ENCODE measurements at regions not wholly inside any gene's neighbourhood (a gene's known extent, or its start where the extent isn't known, plus 50 kb on each side); places are given as distances from the start of the nearest gene placed in this dataset.

GRCh38 chr2:188734691-188735090, 239.5 kb upstream of the COL3A1 start:
- H3K27me3 Mint-ChIP-seq = no peaks in the 10 kb centered on the region
- no peaks in the 10 kb centered on the region for H3K9me3 Mint-ChIP-seq
- intact Hi-C loops (cut with micrococcal nuclease) = no loop called here
- no peak for DNase-seq
- H3K36me3 Mint-ChIP-seq (ENCODE audit: low read depth) = no peaks in the 10 kb centered on the region
- H3K4me1 Mint-ChIP-seq = no peaks in the 10 kb centered on the region
- H3K4me3 Mint-ChIP-seq = no peak overlapping the region
- H3K27ac Mint-ChIP-seq = no peak overlapping the region

DNA sequence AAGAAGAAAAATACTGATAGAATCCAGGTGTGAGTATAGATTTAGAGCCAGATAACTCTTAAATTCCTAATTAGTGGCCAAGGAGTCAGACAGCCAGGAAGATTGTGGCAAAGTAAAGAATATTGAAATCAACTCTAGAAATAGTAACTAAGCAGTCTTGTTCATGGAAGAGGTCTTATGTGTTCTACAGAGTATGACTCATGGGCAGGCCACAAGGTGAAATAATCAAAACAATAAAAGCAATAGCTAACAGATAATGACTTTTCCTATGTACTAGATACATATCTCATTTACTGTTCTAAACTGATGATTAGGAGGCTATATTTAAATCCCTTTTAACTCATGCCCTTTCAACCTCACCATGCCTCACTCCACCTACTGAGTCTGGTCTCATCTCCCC, 227.4 kb upstream of the COL3A1 start:
- Mint-ChIP-seq H3K36me3 (ENCODE audit: low read depth) (no peaks in the 10 kb centered on the region), H3K9me3 (no peaks in the 10 kb centered on the region), H3K27ac (no peak overlapping the region), H3K27me3 (no peaks in the 10 kb centered on the region), H3K4me1 (no peaks in the 10 kb centered on the region), H3K4me3 (no peak overlapping the region)
- no peak for DNase-seq
- intact Hi-C loops (cut with micrococcal nuclease) = no loop called here

DNA sequence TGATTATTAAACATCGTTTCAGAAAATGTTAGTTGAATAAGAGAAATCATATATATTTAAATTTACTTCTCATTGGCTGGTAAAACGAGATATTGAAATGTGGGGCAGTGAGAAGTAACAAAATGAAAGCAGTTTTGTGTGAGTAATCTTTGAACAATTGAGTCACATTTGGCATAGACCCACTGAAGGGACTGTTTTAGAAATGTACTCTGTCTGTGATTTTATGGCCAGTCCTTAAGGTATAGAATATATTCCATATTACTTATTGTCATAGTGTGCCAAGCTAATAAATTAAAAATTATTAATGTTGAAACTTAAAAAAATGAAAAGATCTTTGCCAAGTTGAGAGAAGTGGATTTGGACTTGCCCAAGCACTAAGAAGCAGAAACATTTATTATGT, 222.4 kb upstream of the COL3A1 start:
- Mint-ChIP-seq H3K36me3 (ENCODE audit: low read depth) (no peaks in the 10 kb centered on the region), H3K27ac (no peak overlapping the region), H3K4me1 (no peaks in the 10 kb centered on the region), H3K27me3 (no peaks in the 10 kb centered on the region), H3K4me3 (no peak overlapping the region), H3K9me3 (no peaks in the 10 kb centered on the region)
- intact Hi-C loops (cut with micrococcal nuclease) = no loop called here
- DNase-seq = no peak

- intact Hi-C loops (cut with micrococcal nuclease) = no loop called here
- H3K27me3 Mint-ChIP-seq = no peaks in the 10 kb centered on the region
- DNase-seq = no peak
- H3K36me3 Mint-ChIP-seq (ENCODE audit: low read depth) = no peaks in the 10 kb centered on the region
- no peak overlapping the region for H3K4me3 Mint-ChIP-seq
- H3K9me3 Mint-ChIP-seq = no peaks in the 10 kb centered on the region
- no peak overlapping the region for H3K27ac Mint-ChIP-seq
- H3K4me1 Mint-ChIP-seq = no peaks in the 10 kb centered on the region
Measured at GRCh38 chr2:188752311-188752710, 221.9 kb upstream of the COL3A1 start.

GRCh38 chr2:188762151-188762550, 212.0 kb upstream of the COL3A1 start:
- DNase-seq = no peak
- no peaks in the 10 kb centered on the region for H3K9me3 Mint-ChIP-seq
- H3K36me3 Mint-ChIP-seq (ENCODE audit: low read depth) = no peaks in the 10 kb centered on the region
- H3K27ac Mint-ChIP-seq = no peak overlapping the region
- H3K27me3 Mint-ChIP-seq = no peaks in the 10 kb centered on the region
- no peaks in the 10 kb centered on the region for H3K4me1 Mint-ChIP-seq
- H3K4me3 Mint-ChIP-seq = no peak overlapping the region
- intact Hi-C loops (cut with micrococcal nuclease) = no loop called here

- no peak for DNase-seq
- no peak overlapping the region for H3K27ac Mint-ChIP-seq
- no peak overlapping the region for H3K4me3 Mint-ChIP-seq
- H3K27me3 Mint-ChIP-seq = no peaks in the 10 kb centered on the region
- no peaks in the 10 kb centered on the region for H3K9me3 Mint-ChIP-seq
- H3K36me3 Mint-ChIP-seq (ENCODE audit: low read depth) = no peaks in the 10 kb centered on the region
- H3K4me1 Mint-ChIP-seq = no peaks in the 10 kb centered on the region
- intact Hi-C loops (cut with micrococcal nuclease) = no loop called here
Measured at GRCh38 chr2:188765522-188766470, 208.4 kb upstream of the COL3A1 start.

DNA sequence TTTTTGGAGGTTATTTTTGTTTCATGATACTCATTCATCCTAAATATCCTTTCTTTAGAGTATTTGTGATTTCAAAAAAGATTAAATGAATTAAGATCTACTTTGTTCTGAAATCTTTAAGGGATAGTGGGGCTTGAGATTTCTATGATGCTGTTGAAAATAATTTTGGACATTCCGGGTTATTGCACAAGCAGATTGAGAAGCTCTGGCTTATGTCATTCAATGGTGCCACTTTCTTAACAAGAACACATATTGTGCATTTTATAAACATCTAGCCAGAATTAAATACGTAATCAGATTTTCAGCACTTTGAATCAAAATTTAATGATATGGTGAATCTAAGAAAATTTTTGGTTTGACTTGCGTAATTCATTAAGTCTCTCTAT, 207.7 kb upstream of the COL3A1 start:
- H3K9me3 Mint-ChIP-seq = no peaks in the 10 kb centered on the region
- no peak overlapping the region for H3K4me3 Mint-ChIP-seq
- no peak overlapping the region for H3K27ac Mint-ChIP-seq
- no peaks in the 10 kb centered on the region for H3K36me3 Mint-ChIP-seq (ENCODE audit: low read depth)
- no peak for DNase-seq
- no peaks in the 10 kb centered on the region for H3K27me3 Mint-ChIP-seq
- no peaks in the 10 kb centered on the region for H3K4me1 Mint-ChIP-seq
- intact Hi-C loops (cut with micrococcal nuclease) = no loop called here

DNA sequence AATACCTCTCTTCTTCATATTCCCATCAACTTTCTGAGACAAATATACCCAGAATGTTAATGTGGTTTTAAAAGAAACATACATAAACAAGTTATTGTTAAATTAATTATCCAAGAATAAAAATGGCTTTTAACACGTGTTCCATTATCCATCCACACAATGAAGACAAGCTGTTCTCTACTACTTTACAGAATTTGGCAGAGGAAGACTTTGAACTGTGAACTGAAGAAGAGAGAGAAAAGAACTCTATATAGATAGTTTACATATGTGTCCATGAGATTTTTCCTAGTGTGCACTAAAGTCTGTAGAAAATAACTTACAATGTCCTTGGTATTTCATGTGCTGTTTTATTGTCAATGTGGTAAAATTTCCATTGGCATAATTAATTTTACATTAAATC, 207.0 kb upstream of the COL3A1 start:
- Mint-ChIP-seq H3K4me3 (no peak overlapping the region), H3K27ac (no peak overlapping the region), H3K27me3 (no peaks in the 10 kb centered on the region), H3K9me3 (no peaks in the 10 kb centered on the region), H3K4me1 (no peaks in the 10 kb centered on the region), H3K36me3 (ENCODE audit: low read depth) (no peaks in the 10 kb centered on the region)
- intact Hi-C loops (cut with micrococcal nuclease) = no loop called here
- no peak for DNase-seq

DNA sequence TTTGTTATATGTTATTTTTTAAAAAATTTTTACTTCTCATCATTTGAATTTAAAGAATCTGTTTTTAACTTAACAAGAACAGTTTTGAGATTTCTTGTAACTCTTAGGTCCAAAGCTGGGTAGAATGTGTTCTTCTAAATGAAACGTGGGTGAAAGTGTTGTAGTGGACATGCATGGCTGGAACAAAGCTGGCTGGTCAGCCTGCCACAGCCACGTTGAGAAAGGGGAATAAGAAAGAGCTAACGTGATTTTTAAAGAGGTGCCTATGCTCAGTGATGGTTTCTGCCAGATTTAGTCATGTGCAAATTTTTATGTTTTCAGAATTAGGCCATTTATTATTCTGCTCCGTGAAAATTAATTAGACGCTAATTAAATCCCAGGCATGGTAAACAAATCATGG, 203.9 kb upstream of the COL3A1 start:
- intact Hi-C loops (cut with micrococcal nuclease) = no loop called here
- no peaks in the 10 kb centered on the region for H3K36me3 Mint-ChIP-seq (ENCODE audit: low read depth)
- no peak overlapping the region for H3K4me3 Mint-ChIP-seq
- DNase-seq = no peak
- no peaks in the 10 kb centered on the region for H3K9me3 Mint-ChIP-seq
- no peak overlapping the region for H3K27ac Mint-ChIP-seq
- no peaks in the 10 kb centered on the region for H3K4me1 Mint-ChIP-seq
- H3K27me3 Mint-ChIP-seq = no peaks in the 10 kb centered on the region

GRCh38 chr2:188773075-188773474, 201.1 kb upstream of the COL3A1 start:
- Mint-ChIP-seq H3K36me3 (ENCODE audit: low read depth) (no peaks in the 10 kb centered on the region), H3K4me1 (no peaks in the 10 kb centered on the region), H3K4me3 (no peak overlapping the region), H3K27me3 (no peaks in the 10 kb centered on the region), H3K9me3 (no peaks in the 10 kb centered on the region), H3K27ac (no peak overlapping the region)
- no peak for DNase-seq
- intact Hi-C loops (cut with micrococcal nuclease) = no loop called here

GRCh38 chr2:188776634-188777033, 197.5 kb upstream of the COL3A1 start:
- Mint-ChIP-seq H3K9me3 (no peaks in the 10 kb centered on the region), H3K4me1 (no peaks in the 10 kb centered on the region), H3K27ac (no peak overlapping the region), H3K36me3 (ENCODE audit: low read depth) (no peaks in the 10 kb centered on the region), H3K27me3 (no peaks in the 10 kb centered on the region), H3K4me3 (no peak overlapping the region)
- intact Hi-C loops (cut with micrococcal nuclease) = no loop called here
- no peak for DNase-seq

GRCh38 chr2:188784269-188784762, 189.9 kb upstream of the COL3A1 start:
- H3K27me3 Mint-ChIP-seq = no peaks in the 10 kb centered on the region
- no peak overlapping the region for H3K4me3 Mint-ChIP-seq
- intact Hi-C loops (cut with micrococcal nuclease) = no loop called here
- no peaks in the 10 kb centered on the region for H3K4me1 Mint-ChIP-seq
- no peaks in the 10 kb centered on the region for H3K36me3 Mint-ChIP-seq (ENCODE audit: low read depth)
- H3K27ac Mint-ChIP-seq = no peak overlapping the region
- no peak for DNase-seq
- H3K9me3 Mint-ChIP-seq = no peaks in the 10 kb centered on the region

DNA sequence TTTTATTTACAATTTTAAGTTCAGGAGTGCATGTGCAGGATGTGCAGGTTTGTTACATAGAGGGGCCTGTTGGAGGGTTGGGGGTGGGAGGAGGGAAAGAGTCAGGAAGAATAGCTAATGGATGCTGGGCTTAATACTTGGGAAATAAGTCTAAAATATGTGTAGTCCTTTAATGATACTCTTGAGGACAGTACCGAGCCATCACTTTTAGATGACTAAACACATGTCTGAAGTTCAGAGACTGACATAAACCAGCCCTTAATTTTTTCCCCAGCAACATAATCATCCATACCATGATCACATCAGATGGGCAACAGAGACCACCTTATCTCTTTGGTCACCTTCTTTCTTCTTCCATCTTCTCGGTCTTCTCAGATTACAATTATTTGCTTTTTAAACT, 189.1 kb upstream of the COL3A1 start:
- DNase-seq = no peak
- no peaks in the 10 kb centered on the region for H3K36me3 Mint-ChIP-seq (ENCODE audit: low read depth)
- no peaks in the 10 kb centered on the region for H3K27me3 Mint-ChIP-seq
- H3K9me3 Mint-ChIP-seq = no peaks in the 10 kb centered on the region
- no peak overlapping the region for H3K27ac Mint-ChIP-seq
- H3K4me3 Mint-ChIP-seq = no peak overlapping the region
- no peaks in the 10 kb centered on the region for H3K4me1 Mint-ChIP-seq
- intact Hi-C loops (cut with micrococcal nuclease) = no loop called here

GRCh38 chr2:188785490-188785889, 188.7 kb upstream of the COL3A1 start:
- no peaks in the 10 kb centered on the region for H3K36me3 Mint-ChIP-seq (ENCODE audit: low read depth)
- H3K9me3 Mint-ChIP-seq = no peaks in the 10 kb centered on the region
- intact Hi-C loops (cut with micrococcal nuclease) = no loop called here
- H3K27me3 Mint-ChIP-seq = no peaks in the 10 kb centered on the region
- no peak overlapping the region for H3K4me3 Mint-ChIP-seq
- H3K4me1 Mint-ChIP-seq = no peaks in the 10 kb centered on the region
- no peak for DNase-seq
- H3K27ac Mint-ChIP-seq = no peak overlapping the region

DNA sequence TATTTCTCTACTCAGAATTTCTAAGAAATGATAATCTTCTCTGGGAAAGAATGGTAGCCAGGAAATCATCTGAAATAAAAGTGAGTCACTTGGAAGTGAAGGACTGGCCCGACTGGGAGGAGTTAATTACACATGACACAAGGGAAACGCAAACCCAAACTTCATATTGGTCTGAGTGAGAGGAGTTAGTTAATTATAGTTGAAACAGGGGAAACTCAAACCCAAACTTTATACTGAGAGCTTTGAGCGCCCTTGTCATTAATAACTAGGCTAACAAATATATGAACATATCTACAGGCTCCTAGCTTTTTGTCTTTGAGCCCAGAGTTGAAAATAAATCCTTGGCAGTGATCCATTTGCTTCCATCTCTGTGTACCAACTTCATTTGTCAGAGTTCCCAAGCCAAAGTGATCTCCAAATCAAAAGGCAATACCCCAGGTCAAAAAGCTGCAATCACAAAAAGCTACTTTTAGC, 187.8 kb upstream of the COL3A1 start:
- no peaks in the 10 kb centered on the region for H3K9me3 Mint-ChIP-seq
- intact Hi-C loops (cut with micrococcal nuclease) = no loop called here
- H3K27ac Mint-ChIP-seq = no peak overlapping the region
- no peaks in the 10 kb centered on the region for H3K36me3 Mint-ChIP-seq (ENCODE audit: low read depth)
- no peak for DNase-seq
- H3K4me1 Mint-ChIP-seq = no peaks in the 10 kb centered on the region
- H3K4me3 Mint-ChIP-seq = no peak overlapping the region
- no peaks in the 10 kb centered on the region for H3K27me3 Mint-ChIP-seq

All from activated CD4-positive, alpha-beta T cell treated with anti-CD3 and anti-CD28 coated beads, Interleukin-2, amount 10 ng/mL, durations not matched to agents 24 days and 14 days (primary cell).